ENCODE measurements at regions not wholly inside any gene's neighbourhood (a gene's known extent, or its start where the extent isn't known, plus 50 kb on each side); places are given as distances from the start of the nearest gene placed in this dataset.
"Not testable (repeated sequence)": the region's sequence is repeated elsewhere in the genome, so short reads cannot be mapped to it uniquely, and the experiment has no call there.

DNA sequence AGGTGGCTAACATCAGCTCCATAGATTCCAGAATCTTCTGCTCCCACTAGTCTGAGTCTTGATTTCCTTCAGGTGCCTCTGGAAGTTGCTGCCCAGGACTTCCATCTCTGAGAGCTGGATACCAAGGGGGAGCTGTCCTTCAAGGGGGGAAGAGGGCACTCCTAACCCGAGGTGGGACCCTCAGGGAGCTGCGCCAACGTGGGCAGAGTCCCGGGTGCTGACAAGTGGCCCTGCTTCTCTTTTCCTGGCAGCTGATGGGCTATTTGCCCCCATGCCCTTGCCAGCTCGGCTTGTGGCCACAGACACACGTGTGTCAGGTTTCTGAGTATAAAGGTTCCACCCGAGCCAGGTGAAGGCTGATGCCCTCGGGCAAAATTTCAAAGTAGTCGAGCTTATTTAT, 272.5 kb downstream of the TTC8 start:
- 55% methylated on average over 9 of the region's 9 CpGs for WGBS
- Histone ChIP-seq H3K4me1 (no peaks in the 10 kb centered on the region), H3K27ac (no peak overlapping the region), H3K9me3 (no peaks in the 10 kb centered on the region), H3K27me3 (no peaks in the 10 kb centered on the region), H3K36me3 (no peaks in the 10 kb centered on the region), H3K4me3 (no peak overlapping the region)
- TF ChIP-seq, protein P1, sequence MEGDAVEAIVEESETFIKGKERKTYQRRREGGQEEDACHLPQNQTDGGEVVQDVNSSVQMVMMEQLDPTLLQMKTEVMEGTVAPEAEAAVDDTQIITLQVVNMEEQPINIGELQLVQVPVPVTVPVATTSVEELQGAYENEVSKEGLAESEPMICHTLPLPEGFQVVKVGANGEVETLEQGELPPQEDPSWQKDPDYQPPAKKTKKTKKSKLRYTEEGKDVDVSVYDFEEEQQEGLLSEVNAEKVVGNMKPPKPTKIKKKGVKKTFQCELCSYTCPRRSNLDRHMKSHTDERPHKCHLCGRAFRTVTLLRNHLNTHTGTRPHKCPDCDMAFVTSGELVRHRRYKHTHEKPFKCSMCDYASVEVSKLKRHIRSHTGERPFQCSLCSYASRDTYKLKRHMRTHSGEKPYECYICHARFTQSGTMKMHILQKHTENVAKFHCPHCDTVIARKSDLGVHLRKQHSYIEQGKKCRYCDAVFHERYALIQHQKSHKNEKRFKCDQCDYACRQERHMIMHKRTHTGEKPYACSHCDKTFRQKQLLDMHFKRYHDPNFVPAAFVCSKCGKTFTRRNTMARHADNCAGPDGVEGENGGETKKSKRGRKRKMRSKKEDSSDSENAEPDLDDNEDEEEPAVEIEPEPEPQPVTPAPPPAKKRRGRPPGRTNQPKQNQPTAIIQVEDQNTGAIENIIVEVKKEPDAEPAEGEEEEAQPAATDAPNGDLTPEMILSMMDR (IDR thresholded peaks at IDR 0.05), result no peak
- TF ChIP-seq POLR2AphosphoS5 (IDR thresholded peaks at IDR 0.05) (no peak), POLR2A (IDR thresholded peaks at IDR 0.05) (no peak), EP300 (IDR thresholded peaks at IDR 0.05) (no peak)
- no peak for DNase-seq (ENCODE audit: low spot score in 2 of 2)

DNA sequence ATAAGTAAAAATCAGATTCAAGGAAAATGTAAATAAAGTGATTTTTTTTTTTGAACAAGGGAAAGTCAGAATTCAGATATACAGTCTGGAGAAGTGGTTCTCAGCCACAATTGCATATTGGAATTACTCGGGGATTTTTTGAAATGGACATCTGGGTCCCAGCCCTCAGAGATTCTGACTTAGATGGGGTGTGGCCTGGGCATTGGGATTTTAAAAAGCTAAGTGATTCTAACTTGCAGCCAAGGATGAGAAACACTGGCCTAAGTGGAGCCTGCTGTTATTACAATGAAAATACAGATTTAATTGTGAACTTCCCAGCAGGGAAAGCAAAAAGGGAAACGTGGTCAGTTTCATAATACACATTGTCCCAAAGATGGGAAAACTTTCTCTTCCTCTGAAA, 273.8 kb downstream of the TTC8 start:
- Histone ChIP-seq H3K27me3 (no peaks in the 10 kb centered on the region), H3K9me3 (no peaks in the 10 kb centered on the region), H3K4me3 (no peak overlapping the region), H3K36me3 (no peaks in the 10 kb centered on the region), H3K4me1 (no peaks in the 10 kb centered on the region), H3K27ac (no peak overlapping the region)
- TF ChIP-seq, protein P1 (IDR thresholded peaks at IDR 0.05), result no peak
- TF ChIP-seq EP300 (IDR thresholded peaks at IDR 0.05) (no peak), POLR2AphosphoS5 (IDR thresholded peaks at IDR 0.05) (no peak)
- WGBS, result 57% methylated on average over 2 of the region's 2 CpGs
- DNase-seq (ENCODE audit: low spot score in 2 of 2), result no peak

GRCh38 chr14:89104171-89104817, 279.8 kb downstream of the TTC8 start:
- WGBS, result 93% methylated on average over 3 of the region's 10 CpGs
- H3K9me3 ChIP-seq; H3K27me3 ChIP-seq; H3K36me3 ChIP-seq; DNase-seq (ENCODE audit: low spot score in 2 of 2); H3K27ac ChIP-seq; H3K4me3 ChIP-seq; H3K4me1 ChIP-seq: not testable (repeated sequence)

GRCh38 chr14:89104861-89105260, 280.4 kb downstream of the TTC8 start:
- WGBS, result 70% methylated on average over 4 of the region's 4 CpGs
- H3K36me3 ChIP-seq, result not testable (repeated sequence)

More at GRCh38 chr14:89104861-89105260, 280.4 kb downstream of the TTC8 start:
- H3K9me3 ChIP-seq; H3K27me3 ChIP-seq; H3K4me1 ChIP-seq; DNase-seq (ENCODE audit: low spot score in 2 of 2); H3K4me3 ChIP-seq; H3K27ac ChIP-seq: not testable (repeated sequence)

Measured in suprapubic skin (tissue), 4 donors.